H1 (cell line): ENCODE measurements at regions not wholly inside any gene's neighbourhood (a gene's known extent, or its start where the extent isn't known, plus 50 kb on each side); places are given as distances from the start of the nearest gene placed in this dataset.

Experiments used
- CTCF ChIA-PET: fragments of 300-600 bp; sonication (Branson Sonifier 250); formaldehyde crosslinking; loops from one replicate; lab custom pipeline; 2021; ENCODE audit not compliant: partially characterized antibody; lab: Charles Lee
- POLR2A ChIA-PET: fragments of 300-600 bp; sonication (Branson Sonifier 250); formaldehyde crosslinking; loops from one replicate; lab custom pipeline; 2021; ENCODE audit warnings: inconsistent platforms; ENCODE audit not compliant: partially characterized antibody; lab: Charles Lee
- DNase-seq, 2 experiments: peaks; one replicate each; pipeline versions ENCODE4 v3.0.0 to v3.0.0-alpha.2; 2010 to 2022; ENCODE audit warnings: low spot score in 2 of 2, low read depth in 1 of 2, mixed read lengths in 1 of 2
- FAIRE-seq: peaks from 2 replicates; lab custom pipeline; 2011; peaks lifted over from hg19 to GRCh38; lab: Jason Lieb, UNC
- H2AFZ ChIP-seq: 2 replicates; pipeline ENCODE4 v1.8.1; 2012; ENCODE audit warnings: low read length, inconsistent platforms
- H2AK5ac ChIP-seq: 2 replicates; pipeline ENCODE4 v1.6.1; 2013; ENCODE audit warnings: low read depth, low read length
- H2BK120ac ChIP-seq: replicated peaks from 2 replicates; pipeline ENCODE3; 2013; ENCODE audit warnings: low read depth, low read length, inconsistent platforms
- H2BK12ac ChIP-seq: 2 replicates; pipeline ENCODE4 v1.6.1; 2013; ENCODE audit warnings: low read depth, low read length
- H2BK15ac ChIP-seq: 2 replicates; pipeline ENCODE4 v1.6.1; 2013; ENCODE audit warnings: low read length
- H2BK20ac ChIP-seq: 2 replicates; pipeline ENCODE4 v1.6.1; 2013; ENCODE audit warnings: low read length
- H2BK5ac ChIP-seq: 2 replicates; pipeline ENCODE4 v1.6.1; 2013; ENCODE audit warnings: low read depth, low read length
- H3K14ac ChIP-seq: 2 replicates; pipeline ENCODE4 v1.6.1; 2013; ENCODE audit warnings: inconsistent platforms; ENCODE audit not compliant: insufficient read length
- H3K18ac ChIP-seq: 2 replicates; pipeline ENCODE4 v1.6.1; 2013; ENCODE audit warnings: low read length; ENCODE audit errors: extremely low read depth
- H3K23ac ChIP-seq: 2 replicates; pipeline ENCODE4 v1.6.1; 2013; ENCODE audit warnings: inconsistent platforms; ENCODE audit not compliant: insufficient read length
- H3K23me2 ChIP-seq: 2 replicates; pipeline ENCODE4 v1.6.1; 2013; ENCODE audit warnings: low read depth, low read length
- H3K27ac ChIP-seq: 2 replicates; pipeline ENCODE4 v1.6.1; 2011; ENCODE audit warnings: low read depth, low read length, inconsistent platforms
- H3K27me3 ChIP-seq, 4 experiments: replicated peaks in 1 of 4; 1 replicate in 1 of 4; 2 replicates in 3 of 4; pipeline versions ENCODE4 v1.6.1 to v1.8.1; 2011 to 2013; ENCODE audit warnings: low read length in 3 of 4, mild to moderate bottlenecking in 3 of 4, inconsistent platforms in 2 of 4, mixed read lengths in 2 of 4, moderate library complexity in 1 of 4; ENCODE audit not compliant: control insufficient read depth in 3 of 4, insufficient read depth in 3 of 4; ENCODE audit errors: extremely low read depth in 1 of 4
- H3K36me3 ChIP-seq, 4 experiments: 2 replicates each; pipeline versions ENCODE4 v1.6.1 to v1.8.1; 2011 to 2013; ENCODE audit warnings: mild to moderate bottlenecking in 4 of 4, low read length in 3 of 4, moderate library complexity in 2 of 4, control low read depth in 1 of 4, inconsistent platforms in 1 of 4; ENCODE audit not compliant: insufficient read depth in 4 of 4, control insufficient read depth in 2 of 4
- H3K4ac ChIP-seq: replicated peaks from 2 replicates; pipeline ENCODE3; 2013; ENCODE audit warnings: low read length, low read depth, mixed read lengths, inconsistent platforms; ENCODE audit not compliant: insufficient read length
- H3K4me1 ChIP-seq, 4 experiments: replicated peaks in 1 of 4; 1 replicate in 1 of 4; 2 replicates in 3 of 4; pipeline versions ENCODE4 v1.6.1 to v1.8.1; 2011 to 2013; ENCODE audit warnings: low read length in 3 of 4, inconsistent platforms in 2 of 4, mixed read lengths in 1 of 4; ENCODE audit not compliant: insufficient read depth in 4 of 4, control insufficient read depth in 3 of 4
- H3K4me2 ChIP-seq, 2 experiments: 2 replicates each; pipeline versions ENCODE4 v1.6.1 to v1.8.1; 2011 to 2013; ENCODE audit warnings: low read depth in 2 of 2, low read length in 2 of 2, control low read depth in 1 of 2, inconsistent platforms in 1 of 2, mild to moderate bottlenecking in 1 of 2; ENCODE audit not compliant: insufficient read depth in 1 of 2
- H3K4me3 ChIP-seq, 4 experiments: fragments of 200-600, 300-600 bp in 1 of 4; sonication (generic), shearing (Covaris generic), sonication (Bioruptor Twin) in 1 of 4; 2 replicates each; pipeline versions ENCODE4 v1.5.1 to v1.8.1; 2011 to 2016; ENCODE audit warnings: low read length in 4 of 4, low read depth in 3 of 4, control low read depth in 2 of 4, inconsistent platforms in 2 of 4, mild to moderate bottlenecking in 2 of 4, mixed read lengths in 1 of 4, moderate library complexity in 1 of 4; ENCODE audit not compliant: insufficient read depth in 2 of 4; ENCODE audit errors: extremely low read depth in 1 of 4
- H3K56ac ChIP-seq: replicated peaks from 2 replicates; pipeline ENCODE3; 2013; ENCODE audit warnings: low read depth, mild to moderate bottlenecking, mixed read lengths, low read length, inconsistent platforms; ENCODE audit not compliant: insufficient read length
- H3K79me1 ChIP-seq: 2 replicates; pipeline ENCODE4 v1.6.1; 2013; ENCODE audit warnings: low read depth, low read length, control low read depth
- H3K79me2 ChIP-seq, 2 experiments: 2 replicates each; pipeline versions ENCODE4 v1.6.1 to v1.8.1; 2012 to 2013; ENCODE audit warnings: low read length in 2 of 2, mild to moderate bottlenecking in 2 of 2, inconsistent platforms in 1 of 2; ENCODE audit not compliant: insufficient read depth in 2 of 2, control insufficient read depth in 1 of 2
- H3K9ac ChIP-seq, 4 experiments: replicated peaks in 1 of 4; 1 replicate in 1 of 4; 2 replicates in 3 of 4; pipeline versions ENCODE4 v1.6.1 to v1.8.1; 2011 to 2013; ENCODE audit warnings: low read depth in 3 of 4, low read length in 3 of 4, control low read depth in 2 of 4, mild to moderate bottlenecking in 2 of 4, moderate library complexity in 2 of 4, inconsistent platforms in 1 of 4; ENCODE audit errors: extremely low read depth in 1 of 4
- H3K9me3 ChIP-seq, 2 experiments: 2 replicates each; pipeline versions ENCODE4 v1.6.1 to v1.8.1; 2012 to 2013; ENCODE audit warnings: mild to moderate bottlenecking in 2 of 2, moderate library complexity in 2 of 2, control low read depth in 1 of 2, inconsistent platforms in 1 of 2, low read depth in 1 of 2, low read length in 1 of 2, mixed read lengths in 1 of 2; ENCODE audit not compliant: insufficient read depth in 2 of 2
- H4K20me1 ChIP-seq, 2 experiments: replicated peaks in 1 of 2; 2 replicates each; pipeline versions ENCODE3 to v1.8.1; 2011 to 2013; ENCODE audit warnings: inconsistent platforms in 2 of 2, low read length in 2 of 2, mild to moderate bottlenecking in 1 of 2; ENCODE audit not compliant: insufficient read depth in 2 of 2, control insufficient read depth in 1 of 2
- H4K5ac ChIP-seq: 2 replicates; pipeline ENCODE4 v1.6.1; 2013; ENCODE audit warnings: low read length, low read depth, mixed read lengths, inconsistent platforms; ENCODE audit not compliant: insufficient read length
- H4K8ac ChIP-seq: 2 replicates; pipeline ENCODE4 v1.8.0; 2013; ENCODE audit warnings: mild to moderate bottlenecking, moderate library complexity, low read length, inconsistent platforms; ENCODE audit not compliant: insufficient read depth; ENCODE audit errors: extremely low read depth
- H4K91ac ChIP-seq: replicated peaks from 2 replicates; pipeline ENCODE3; 2013; ENCODE audit warnings: low read length, mixed read lengths, inconsistent platforms; ENCODE audit not compliant: insufficient read length
- ATF3 ChIP-seq: IDR thresholded peaks from 2 replicates; pipeline ENCODE4 v1.6.1; 2011; ENCODE audit warnings: low read depth, mild to moderate bottlenecking, low read length; ENCODE audit not compliant: insufficient read depth
- CHD1 ChIP-seq: IDR thresholded peaks from 2 replicates; pipeline ENCODE4 v1.6.1; 2012; ENCODE audit warnings: low read depth, low read length, improper control_type of control experiment
- GABPA ChIP-seq: IDR thresholded peaks from 2 replicates; pipeline ENCODE4 v1.6.1; 2011; ENCODE audit warnings: mild to moderate bottlenecking, low read length, moderate library complexity, borderline replicate concordance; ENCODE audit not compliant: insufficient read depth
- NANOG ChIP-seq: IDR thresholded peaks from 2 replicates; pipeline ENCODE4 v1.6.1; 2011; ENCODE audit warnings: low read length, low read depth, mild to moderate bottlenecking, inconsistent platforms; ENCODE audit not compliant: insufficient read depth, poor library complexity, severe bottlenecking
- POLR2AphosphoS5 ChIP-seq: IDR thresholded peaks from 2 replicates; pipeline ENCODE4 v1.6.1; 2011; ENCODE audit warnings: low read depth, low read length
- whole genome bisulfite sequencing, 2 experiments: shearing (Covaris generic) in 1 of 2; methylation state at CpG; one replicate each; pipeline versions ENCODE4 v1.1.6 to v1.1.7; 2013 to 2015; ENCODE audit warnings: low lambda C conversion rate in 2 of 2, mixed read lengths in 2 of 2, inconsistent platforms in 1 of 2, low coverage in 1 of 2, missing lambda C conversion rate in 1 of 2; ENCODE audit not compliant: insufficient replicate concordance in 2 of 2, insufficient coverage in 1 of 2, insufficient read length in 1 of 2; ENCODE audit errors: extremely low coverage in 1 of 2, missing lambda C conversion rate in 1 of 2; 5-methylcytosine and 5-hydroxymethylcytosine counted together

- H2BK15ac ChIP-seq, result no peak overlapping the region
- CTCF ChIA-PET, result interaction anchor here (1.2 to 6.4 kb wide), 2 partner anchors 13 to 31 kb away, joined by 3 to 22 read pairs; no protein-coding TSS in a partner anchor
- no peak for TF ChIP-seq POLR2AphosphoS5
- no peak for TF ChIP-seq GABPA
- TF ChIP-seq CHD1, result no peak
- no peak for TF ChIP-seq ATF3
- TF ChIP-seq NANOG, result no peak
Measured at GRCh38 chr6:166045860-166046200, 121.8 kb downstream of the TBXT start.

More at GRCh38 chr6:166045860-166046200, 121.8 kb downstream of the TBXT start:
- no peak for FAIRE-seq
- Histone ChIP-seq H2BK5ac (no peak overlapping the region), H3K4me2 (no peak overlapping the region), H2AFZ (no peak overlapping the region), H3K18ac (no peak overlapping the region), H4K5ac (no peak overlapping the region), H2BK12ac (no peak overlapping the region), H3K23ac (no peak overlapping the region), H3K79me2 (no peaks in the 10 kb centered on the region), H3K27ac (no peak overlapping the region), H4K20me1 (no peaks in the 10 kb centered on the region), H2BK120ac (no peak overlapping the region), H3K4me1 (peaks cover 0 to 6% (median 0%) of the 10 kb centered on the region in 4 experiments; a peak in 2 of 7 replicates), H3K14ac (no peak overlapping the region), H4K91ac (no peak overlapping the region), H3K4ac (no peak overlapping the region), H2BK20ac (no peak overlapping the region), H3K36me3 (no peaks in the 10 kb centered on the region), H3K79me1 (no peaks in the 10 kb centered on the region), H3K9ac (no peak overlapping the region), H3K23me2 (no peaks in the 10 kb centered on the region), H2AK5ac (no peak overlapping the region), H3K56ac (no peak overlapping the region), H3K9me3 (no peaks in the 10 kb centered on the region; a peak in 2 of 4 replicates), H4K8ac (no peak overlapping the region), H3K27me3 (no peaks in the 10 kb centered on the region), H3K4me3 (no peak overlapping the region)
- 91% methylated on average over 1 of the region's 1 CpG; no CpG with 5 or more reads in 1 of the 2 experiments for WGBS, 2 experiments
- POLR2A ChIA-PET, result no interaction called here
- no peak for DNase-seq
